ENCODE measurements at regions not wholly inside any gene's neighbourhood (a gene's known extent, or its start where the extent isn't known, plus 50 kb on each side); places are given as distances from the start of the nearest gene placed in this dataset.
A peak's percentile ranks its signal among the peaks of the same experiment; 100 is the strongest.

GRCh38 chr3:13749063-13749764 is 130.7 kb downstream of the WNT7A start:
- Histone ChIP-seq H3K9me3 (ENCODE audit: low read depth) (no peaks in the 10 kb centered on the region), H3K4me1 (ENCODE audit: low read depth) (no peaks in the 10 kb centered on the region), H3K4me3 (no peak overlapping the region), H3K27ac (no peak overlapping the region), H3K36me3 (no peaks in the 10 kb centered on the region), H3K27me3 (no peaks in the 10 kb centered on the region)
- DNase-seq (ENCODE audit: low read depth in 1 of 2, low spot score in 1 of 2), result no peak
- TF ChIP-seq, protein P1, sequence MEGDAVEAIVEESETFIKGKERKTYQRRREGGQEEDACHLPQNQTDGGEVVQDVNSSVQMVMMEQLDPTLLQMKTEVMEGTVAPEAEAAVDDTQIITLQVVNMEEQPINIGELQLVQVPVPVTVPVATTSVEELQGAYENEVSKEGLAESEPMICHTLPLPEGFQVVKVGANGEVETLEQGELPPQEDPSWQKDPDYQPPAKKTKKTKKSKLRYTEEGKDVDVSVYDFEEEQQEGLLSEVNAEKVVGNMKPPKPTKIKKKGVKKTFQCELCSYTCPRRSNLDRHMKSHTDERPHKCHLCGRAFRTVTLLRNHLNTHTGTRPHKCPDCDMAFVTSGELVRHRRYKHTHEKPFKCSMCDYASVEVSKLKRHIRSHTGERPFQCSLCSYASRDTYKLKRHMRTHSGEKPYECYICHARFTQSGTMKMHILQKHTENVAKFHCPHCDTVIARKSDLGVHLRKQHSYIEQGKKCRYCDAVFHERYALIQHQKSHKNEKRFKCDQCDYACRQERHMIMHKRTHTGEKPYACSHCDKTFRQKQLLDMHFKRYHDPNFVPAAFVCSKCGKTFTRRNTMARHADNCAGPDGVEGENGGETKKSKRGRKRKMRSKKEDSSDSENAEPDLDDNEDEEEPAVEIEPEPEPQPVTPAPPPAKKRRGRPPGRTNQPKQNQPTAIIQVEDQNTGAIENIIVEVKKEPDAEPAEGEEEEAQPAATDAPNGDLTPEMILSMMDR (IDR thresholded peaks at IDR 0.05; ENCODE audit: low read depth, low read length), result no peak

DNA sequence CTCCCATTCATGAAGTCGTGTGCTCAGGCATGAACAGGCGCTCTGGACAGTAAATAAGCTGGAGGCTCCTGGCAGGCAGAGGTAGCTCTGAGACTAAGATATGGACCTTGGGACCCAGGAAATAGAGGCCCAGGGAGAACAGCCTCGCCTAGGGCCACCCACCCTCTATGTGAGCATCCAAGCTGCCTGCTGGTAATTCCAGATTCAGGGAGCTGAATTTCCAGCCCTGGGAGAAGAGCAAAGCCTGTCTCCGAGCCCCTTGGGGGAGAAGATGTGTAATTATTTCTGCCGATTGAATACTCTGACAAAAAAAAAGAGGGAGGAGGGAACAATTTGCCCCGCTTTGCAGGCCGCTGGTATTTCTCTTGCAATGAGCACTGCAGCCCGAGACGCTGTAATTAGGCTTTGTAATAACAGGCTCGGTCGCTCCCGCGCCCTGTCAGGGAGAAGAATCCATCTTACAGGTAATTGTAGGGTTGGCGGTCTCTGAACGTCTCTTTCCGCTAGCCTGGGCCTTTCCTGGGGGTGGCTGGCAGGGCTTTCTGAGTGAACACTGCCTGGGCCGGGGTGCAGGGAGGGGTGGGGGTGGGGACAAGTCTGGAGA is 131.5 kb downstream of the WNT7A start:
- TF ChIP-seq, protein P1 (IDR thresholded peaks at IDR 0.05; ENCODE audit: low read depth, low read length), result no peak
- DNase-seq (ENCODE audit: low read depth in 1 of 2, low spot score in 1 of 2), result no peak
- no peaks in the 10 kb centered on the region for H3K9me3 ChIP-seq (ENCODE audit: low read depth)

DNA sequence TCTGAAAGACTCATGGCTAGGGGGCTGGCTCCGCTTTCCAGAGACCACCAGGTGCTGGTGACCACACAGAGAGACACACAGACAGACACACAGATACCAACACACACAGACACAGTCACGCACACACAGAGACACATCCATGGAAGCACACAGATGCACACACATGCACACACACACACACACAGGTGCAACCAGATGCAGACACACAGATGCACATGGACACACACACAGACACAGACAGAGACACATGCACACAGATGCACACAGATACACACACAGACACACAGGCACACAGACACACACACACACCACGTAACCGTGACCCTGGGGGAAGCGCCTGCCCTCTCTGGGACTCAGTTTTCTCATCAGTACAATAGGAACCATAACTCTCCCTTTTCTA is 132.2 kb downstream of the WNT7A start:
- Histone ChIP-seq H3K27ac (no peak overlapping the region), H3K4me1 (ENCODE audit: low read depth) (no peaks in the 10 kb centered on the region), H3K4me3 (no peak overlapping the region), H3K9me3 (ENCODE audit: low read depth) (no peaks in the 10 kb centered on the region), H3K27me3 (no peaks in the 10 kb centered on the region), H3K36me3 (no peaks in the 10 kb centered on the region)
- DNase-seq (ENCODE audit: low read depth in 1 of 2, low spot score in 1 of 2), result no peak
- TF ChIP-seq, protein P1 (IDR thresholded peaks at IDR 0.05; ENCODE audit: low read depth, low read length), result no peak

More for the DNA sequence above, 131.5 kb downstream of the WNT7A start:
- Histone ChIP-seq H3K27ac (no peak overlapping the region), H3K27me3 (no peaks in the 10 kb centered on the region), H3K4me3 (no peak overlapping the region), H3K36me3 (no peaks in the 10 kb centered on the region), H3K4me1 (ENCODE audit: low read depth) (no peaks in the 10 kb centered on the region)

DNA sequence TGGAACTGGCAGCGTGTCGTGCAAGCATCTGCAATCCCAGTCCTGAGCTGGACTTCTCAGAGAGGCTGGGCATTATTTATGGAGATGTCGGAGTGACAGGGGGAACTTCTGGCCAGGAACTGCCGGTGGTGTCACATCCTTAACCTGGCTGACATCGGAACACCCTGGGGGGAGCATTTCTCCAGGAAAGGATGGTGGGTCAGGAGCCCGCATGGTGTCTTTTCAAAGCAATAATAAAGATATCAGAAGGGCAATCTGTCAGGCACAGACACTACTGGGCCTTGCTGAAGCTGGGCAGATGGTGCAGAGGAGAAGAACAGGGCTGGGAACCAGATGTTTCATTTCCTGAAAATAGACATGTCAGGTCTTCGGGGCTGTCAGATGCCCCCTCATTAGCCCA is 133.5 kb downstream of the WNT7A start:
- no peaks in the 10 kb centered on the region for H3K36me3 ChIP-seq
- no peaks in the 10 kb centered on the region for H3K9me3 ChIP-seq (ENCODE audit: low read depth)
- H3K27ac ChIP-seq, result no peak overlapping the region
- no peaks in the 10 kb centered on the region for H3K27me3 ChIP-seq
- TF ChIP-seq, protein P1 (IDR thresholded peaks at IDR 0.05; ENCODE audit: low read depth, low read length), result no peak
- DNase-seq (ENCODE audit: low read depth in 1 of 2, low spot score in 1 of 2), result no peak
- H3K4me1 ChIP-seq (ENCODE audit: low read depth), result no peaks in the 10 kb centered on the region
- no peak overlapping the region for H3K4me3 ChIP-seq

DNA sequence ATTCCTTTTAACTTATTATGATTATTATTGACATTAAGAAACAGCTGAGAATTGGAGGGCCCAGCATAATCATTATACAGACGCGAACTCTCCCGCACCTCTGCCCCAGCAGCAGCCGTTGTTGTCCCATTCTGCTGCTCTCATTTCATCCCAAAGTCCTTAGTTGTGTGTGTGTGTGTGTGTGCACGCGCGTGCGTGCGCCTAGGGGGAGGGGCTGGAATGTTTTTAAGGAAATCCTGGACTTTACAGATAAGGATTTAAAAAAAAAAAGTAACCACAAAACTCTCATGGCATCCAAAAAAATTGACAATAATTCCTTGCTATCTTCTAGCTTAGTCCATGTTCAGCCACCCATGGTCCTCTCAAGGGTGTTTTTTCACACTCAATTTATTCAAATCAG is 134.2 kb downstream of the WNT7A start:
- Histone ChIP-seq H3K4me1 (ENCODE audit: low read depth) (no peaks in the 10 kb centered on the region), H3K4me3 (no peak overlapping the region), H3K27ac (no peak overlapping the region), H3K27me3 (no peaks in the 10 kb centered on the region), H3K9me3 (ENCODE audit: low read depth) (no peaks in the 10 kb centered on the region), H3K36me3 (no peaks in the 10 kb centered on the region)
- DNase-seq (ENCODE audit: low read depth in 1 of 2, low spot score in 1 of 2), result peak in 1 of 2 donors; percentile 7
- TF ChIP-seq, protein P1 (IDR thresholded peaks at IDR 0.05; ENCODE audit: low read depth, low read length), result no peak
